ENCODE measurements at regions not wholly inside any gene's neighbourhood (a gene's known extent, or its start where the extent isn't known, plus 50 kb on each side); places are given as distances from the start of the nearest gene placed in this dataset.

DNA sequence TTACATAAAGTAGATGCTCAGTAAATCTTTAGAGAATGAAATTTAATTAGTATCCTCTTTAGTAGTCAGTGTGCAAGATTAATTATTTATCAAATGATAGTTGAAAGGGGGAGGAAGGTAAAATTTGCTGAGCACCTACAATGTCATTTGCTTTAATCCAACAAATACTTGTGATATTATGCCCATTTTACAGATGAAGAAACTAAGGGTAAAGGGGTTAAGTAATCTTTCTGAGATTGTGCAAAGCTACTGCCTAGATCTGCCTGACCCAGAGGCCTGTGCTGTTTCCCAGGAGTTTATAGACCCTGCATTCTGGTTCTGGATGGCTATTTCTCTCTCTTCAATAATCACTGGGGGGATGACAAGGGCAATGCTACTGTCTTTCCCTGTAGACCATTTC lies 58.3 kb upstream of the BACH2 start:
- no peaks in the 10 kb centered on the region for H3K4me1 ChIP-seq
- intact Hi-C loops (cut with DNase I): no loop called here
- no peaks in the 10 kb centered on the region for H3K27me3 ChIP-seq
- H3K9me3 ChIP-seq: no peaks in the 10 kb centered on the region
- H3K27ac ChIP-seq: no peak overlapping the region
- H3K4me3 ChIP-seq: no peak overlapping the region
- H3K36me3 ChIP-seq: no peaks in the 10 kb centered on the region
- TF ChIP-seq, protein P1, sequence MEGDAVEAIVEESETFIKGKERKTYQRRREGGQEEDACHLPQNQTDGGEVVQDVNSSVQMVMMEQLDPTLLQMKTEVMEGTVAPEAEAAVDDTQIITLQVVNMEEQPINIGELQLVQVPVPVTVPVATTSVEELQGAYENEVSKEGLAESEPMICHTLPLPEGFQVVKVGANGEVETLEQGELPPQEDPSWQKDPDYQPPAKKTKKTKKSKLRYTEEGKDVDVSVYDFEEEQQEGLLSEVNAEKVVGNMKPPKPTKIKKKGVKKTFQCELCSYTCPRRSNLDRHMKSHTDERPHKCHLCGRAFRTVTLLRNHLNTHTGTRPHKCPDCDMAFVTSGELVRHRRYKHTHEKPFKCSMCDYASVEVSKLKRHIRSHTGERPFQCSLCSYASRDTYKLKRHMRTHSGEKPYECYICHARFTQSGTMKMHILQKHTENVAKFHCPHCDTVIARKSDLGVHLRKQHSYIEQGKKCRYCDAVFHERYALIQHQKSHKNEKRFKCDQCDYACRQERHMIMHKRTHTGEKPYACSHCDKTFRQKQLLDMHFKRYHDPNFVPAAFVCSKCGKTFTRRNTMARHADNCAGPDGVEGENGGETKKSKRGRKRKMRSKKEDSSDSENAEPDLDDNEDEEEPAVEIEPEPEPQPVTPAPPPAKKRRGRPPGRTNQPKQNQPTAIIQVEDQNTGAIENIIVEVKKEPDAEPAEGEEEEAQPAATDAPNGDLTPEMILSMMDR (IDR thresholded peaks at IDR 0.05): no peak
- ATAC-seq: no peak
- DNase-seq: no peak

DNA sequence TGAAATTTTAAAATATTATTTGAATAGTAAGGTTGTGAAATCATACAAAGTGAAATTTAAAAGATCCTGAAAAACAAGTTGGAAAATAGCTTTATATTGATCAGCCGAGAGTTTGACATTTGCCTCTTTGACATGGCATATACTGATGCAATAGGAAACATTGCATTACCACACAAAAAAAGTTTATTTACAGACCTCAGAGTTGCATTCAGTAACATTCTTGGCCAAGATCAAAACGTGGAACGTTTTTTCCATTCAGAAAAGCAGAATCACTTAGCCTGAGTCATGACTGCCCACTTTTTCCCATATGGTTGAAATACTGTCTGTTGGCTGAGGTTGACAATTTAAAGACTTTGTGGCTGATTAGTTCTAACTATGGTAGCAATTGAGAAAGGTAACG lies 55.1 kb upstream of the BACH2 start:
- Histone ChIP-seq H3K36me3 (no peaks in the 10 kb centered on the region), H3K9me3 (no peaks in the 10 kb centered on the region), H3K4me1 (no peaks in the 10 kb centered on the region), H3K27ac (no peak overlapping the region), H3K4me3 (no peak overlapping the region), H3K27me3 (no peaks in the 10 kb centered on the region)
- peak; percentile 45 for ATAC-seq
- intact Hi-C loops (cut with DNase I): no loop called here
- DNase-seq: no peak
- TF ChIP-seq, protein P1 (IDR thresholded peaks at IDR 0.05): no peak

DNA sequence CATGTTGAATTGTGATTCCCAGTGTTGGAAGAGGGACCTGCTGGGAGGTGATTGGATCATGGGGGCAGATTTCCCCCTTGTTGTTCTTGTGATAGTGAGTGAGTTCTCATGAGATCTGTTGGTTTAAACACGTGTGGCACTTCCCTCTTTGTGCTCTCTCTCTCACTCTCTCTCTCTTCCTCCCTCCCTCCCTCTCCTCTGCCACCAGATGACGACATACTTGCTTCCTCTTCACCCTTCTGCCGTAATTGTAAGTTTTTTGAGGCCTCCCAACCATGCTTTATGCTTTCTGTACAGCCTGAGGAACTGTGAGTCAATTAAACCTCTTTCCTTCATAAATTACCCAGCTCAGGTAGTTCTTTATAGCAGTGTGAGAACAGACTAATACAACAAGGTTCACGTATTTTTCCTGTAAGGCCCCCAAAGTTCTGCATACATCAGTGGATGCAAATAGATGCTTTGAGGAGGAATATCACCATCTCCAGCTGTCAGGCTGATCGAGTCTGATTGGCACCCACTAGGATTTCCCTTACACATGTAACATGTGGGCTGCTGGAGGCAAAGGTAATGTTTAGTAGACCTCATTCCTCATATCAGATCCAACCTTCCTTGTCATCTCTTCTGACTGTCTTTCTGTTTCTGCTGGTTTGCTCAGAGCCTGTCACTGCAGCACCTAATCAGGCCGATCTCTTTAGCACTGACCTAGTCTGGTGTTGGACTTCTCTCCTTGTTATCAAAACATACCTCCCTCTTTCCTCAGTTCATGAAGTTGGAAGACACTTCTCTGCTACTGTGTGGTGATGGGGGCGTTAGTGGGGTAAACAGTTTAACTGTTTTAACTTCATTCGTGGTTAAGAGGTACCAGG lies 54.3 kb upstream of the BACH2 start:
- ATAC-seq: peak; percentile 90
- intact Hi-C loops (cut with DNase I): no loop called here
- H3K4me3 ChIP-seq: no peak overlapping the region
- H3K9me3 ChIP-seq: no peaks in the 10 kb centered on the region
- no peak overlapping the region for H3K27ac ChIP-seq
- DNase-seq: no peak
- TF ChIP-seq, protein P1 (IDR thresholded peaks at IDR 0.05): no peak
- no peaks in the 10 kb centered on the region for H3K4me1 ChIP-seq
- H3K27me3 ChIP-seq: no peaks in the 10 kb centered on the region
- no peaks in the 10 kb centered on the region for H3K36me3 ChIP-seq

DNA sequence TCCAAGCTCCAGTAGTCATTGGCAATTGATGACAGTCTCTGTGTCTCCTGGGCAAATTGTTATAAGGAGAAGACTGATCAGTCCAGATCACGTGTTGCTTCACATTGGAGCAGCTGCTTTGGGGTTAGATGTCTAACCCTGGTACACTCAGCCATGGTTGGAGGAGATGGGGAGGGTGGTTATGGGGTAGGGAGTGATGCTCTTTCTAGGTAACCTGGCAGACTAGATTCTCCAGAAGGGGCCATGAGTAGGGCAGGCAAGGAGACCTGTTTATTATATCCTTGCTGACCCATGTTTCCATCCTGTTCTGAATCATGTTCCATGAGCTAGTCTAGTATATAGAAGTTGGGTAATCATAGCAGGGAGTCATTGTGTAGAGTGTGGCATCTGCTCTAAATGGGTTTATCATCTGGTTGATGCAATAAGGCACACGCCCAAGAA lies 50.8 kb upstream of the BACH2 start:
- Histone ChIP-seq H3K9me3 (no peaks in the 10 kb centered on the region), H3K27me3 (no peaks in the 10 kb centered on the region), H3K4me1 (no peaks in the 10 kb centered on the region), H3K36me3 (no peaks in the 10 kb centered on the region), H3K27ac (no peak overlapping the region), H3K4me3 (no peak overlapping the region)
- ATAC-seq (no peak), DNase-seq (no peak)
- TF ChIP-seq, protein P1 (IDR thresholded peaks at IDR 0.05): no peak
- intact Hi-C loops (cut with DNase I): no loop called here

DNA sequence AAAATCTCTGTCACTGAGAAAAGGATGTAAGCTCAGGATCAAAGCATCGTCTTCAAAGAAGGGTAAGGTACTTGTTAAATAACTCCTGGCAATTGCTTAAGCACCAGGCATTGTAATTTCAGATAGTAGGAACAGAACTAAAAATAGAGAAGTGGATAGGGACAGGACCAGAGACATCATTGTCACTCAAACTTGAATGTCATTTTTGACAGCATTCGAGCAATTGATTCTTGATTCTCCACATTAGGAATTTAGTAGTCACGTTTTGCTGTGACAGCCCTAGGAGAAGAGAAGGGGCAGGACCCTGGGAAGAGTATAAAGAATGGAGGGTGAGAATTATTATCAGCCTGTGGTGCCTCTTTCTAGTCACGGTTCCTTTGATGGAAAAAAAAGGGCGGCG lies 50.1 kb upstream of the BACH2 start:
- intact Hi-C loops (cut with DNase I): no loop called here
- TF ChIP-seq, protein P1 (IDR thresholded peaks at IDR 0.05): no peak
- DNase-seq (no peak), ATAC-seq (no peak)
- H3K4me1 ChIP-seq: no peaks in the 10 kb centered on the region
- H3K4me3 ChIP-seq: no peak overlapping the region
- no peaks in the 10 kb centered on the region for H3K36me3 ChIP-seq
- H3K27ac ChIP-seq: no peak overlapping the region
- H3K27me3 ChIP-seq: no peaks in the 10 kb centered on the region
- H3K9me3 ChIP-seq: no peaks in the 10 kb centered on the region

Data from upper lobe of right lung (tissue), 1 donor.